ENCODE measurements at regions not wholly inside any gene's neighbourhood (a gene's known extent, or its start where the extent isn't known, plus 50 kb on each side); places are given as distances from the start of the nearest gene placed in this dataset.
"Not testable (repeated sequence)": the region's sequence is repeated elsewhere in the genome, so short reads cannot be mapped to it uniquely, and the experiment has no call there.

- Histone ChIP-seq H3K4me3 (ENCODE audit: low read length, poor library complexity, severe bottlenecking) (no peak overlapping the region), H4K20me1 (ENCODE audit: insufficient read depth, low read length, poor library complexity, severe bottlenecking) (no peaks in the 10 kb centered on the region), H3K27me3 (ENCODE audit: insufficient read depth, low read length, poor library complexity, severe bottlenecking) (no peaks in the 10 kb centered on the region), H3K4me1 (ENCODE audit: insufficient read depth, low read length, poor library complexity, severe bottlenecking) (no peaks in the 10 kb centered on the region), H3F3A (ENCODE audit: low read depth) (no peaks in the 10 kb centered on the region), H3K9me3 (ENCODE audit: insufficient read depth, low read depth, low read length) (no peaks in the 10 kb centered on the region), H3K79me2 (ENCODE audit: insufficient read depth, low read length) (no peaks in the 10 kb centered on the region), H3K9ac (ENCODE audit: low read depth, low read length, poor library complexity, severe bottlenecking) (no peak overlapping the region), H3K4me2 (ENCODE audit: low read depth, low read length, poor library complexity, severe bottlenecking) (no peak overlapping the region), H3K9me2 (replicated peaks; ENCODE audit: low read depth, low read length) (no peaks in the 10 kb centered on the region), H3K36me3 (ENCODE audit: insufficient read depth, low read length) (no peaks in the 10 kb centered on the region), H2AFZ (ENCODE audit: low read length) (no peak overlapping the region)
- TF ChIP-seq CTCF (conservative IDR thresholded peaks at IDR 0.05; ENCODE audit: low read length) (no peak), EZH2phosphoT487 (IDR thresholded peaks at IDR 0.05; ENCODE audit: borderline replicate concordance) (no peak)
Observed at GRCh38 chr4:60422439-60422838, 777.7 kb upstream of the ADGRL3 start.

GRCh38 chr4:60423573-60424184 lies 776.4 kb upstream of the ADGRL3 start:
- not testable (repeated sequence) for H3K9me3 ChIP-seq (ENCODE audit: insufficient read depth, low read depth, low read length); H2AFZ ChIP-seq (ENCODE audit: low read length); H4K20me1 ChIP-seq (ENCODE audit: insufficient read depth, low read length, poor library complexity, severe bottlenecking); H3K9ac ChIP-seq (ENCODE audit: low read depth, low read length, poor library complexity, severe bottlenecking); H3K9me2 ChIP-seq (replicated peaks; ENCODE audit: low read depth, low read length); H3K79me2 ChIP-seq (ENCODE audit: insufficient read depth, low read length); H3K36me3 ChIP-seq (ENCODE audit: insufficient read depth, low read length); H3K4me3 ChIP-seq (ENCODE audit: low read length, poor library complexity, severe bottlenecking); H3F3A ChIP-seq (ENCODE audit: low read depth); H3K4me1 ChIP-seq (ENCODE audit: insufficient read depth, low read length, poor library complexity, severe bottlenecking); H3K27me3 ChIP-seq (ENCODE audit: insufficient read depth, low read length, poor library complexity, severe bottlenecking); H3K4me2 ChIP-seq (ENCODE audit: low read depth, low read length, poor library complexity, severe bottlenecking)

GRCh38 chr4:60432911-60433310 lies 767.2 kb upstream of the ADGRL3 start:
- TF ChIP-seq CTCF (conservative IDR thresholded peaks at IDR 0.05; ENCODE audit: low read length): no peak
- TF ChIP-seq EZH2phosphoT487 (IDR thresholded peaks at IDR 0.05; ENCODE audit: borderline replicate concordance): no peak
- no peaks in the 10 kb centered on the region for H3K9me3 ChIP-seq (ENCODE audit: insufficient read depth, low read depth, low read length)
- no peaks in the 10 kb centered on the region for H3K27me3 ChIP-seq (ENCODE audit: insufficient read depth, low read length, poor library complexity, severe bottlenecking)
- H3F3A ChIP-seq (ENCODE audit: low read depth): no peaks in the 10 kb centered on the region
- H3K4me2 ChIP-seq (ENCODE audit: low read depth, low read length, poor library complexity, severe bottlenecking): no peak overlapping the region
- no peak overlapping the region for H2AFZ ChIP-seq (ENCODE audit: low read length)
- H3K9ac ChIP-seq (ENCODE audit: low read depth, low read length, poor library complexity, severe bottlenecking): no peak overlapping the region
- H3K79me2 ChIP-seq (ENCODE audit: insufficient read depth, low read length): no peaks in the 10 kb centered on the region
- H4K20me1 ChIP-seq (ENCODE audit: insufficient read depth, low read length, poor library complexity, severe bottlenecking): no peaks in the 10 kb centered on the region
- H3K4me3 ChIP-seq (ENCODE audit: low read length, poor library complexity, severe bottlenecking): no peak overlapping the region
- no peaks in the 10 kb centered on the region for H3K9me2 ChIP-seq (replicated peaks; ENCODE audit: low read depth, low read length)
- H3K4me1 ChIP-seq (ENCODE audit: insufficient read depth, low read length, poor library complexity, severe bottlenecking): no peaks in the 10 kb centered on the region
- no peaks in the 10 kb centered on the region for H3K36me3 ChIP-seq (ENCODE audit: insufficient read depth, low read length)

GRCh38 chr4:60443068-60443467 lies 757.1 kb upstream of the ADGRL3 start:
- H3K9me3 ChIP-seq (ENCODE audit: insufficient read depth, low read depth, low read length): no peaks in the 10 kb centered on the region; the same call in 1 of the 2 replicates
- no peaks in the 10 kb centered on the region for H3F3A ChIP-seq (ENCODE audit: low read depth)

More at GRCh38 chr4:60443068-60443467, 757.1 kb upstream of the ADGRL3 start:
- Histone ChIP-seq H3K27me3 (ENCODE audit: insufficient read depth, low read length, poor library complexity, severe bottlenecking) (no peaks in the 10 kb centered on the region), H3K9ac (ENCODE audit: low read depth, low read length, poor library complexity, severe bottlenecking) (no peak overlapping the region), H2AFZ (ENCODE audit: low read length) (no peak overlapping the region), H4K20me1 (ENCODE audit: insufficient read depth, low read length, poor library complexity, severe bottlenecking) (no peaks in the 10 kb centered on the region), H3K9me2 (replicated peaks; ENCODE audit: low read depth, low read length) (no peaks in the 10 kb centered on the region), H3K4me3 (ENCODE audit: low read length, poor library complexity, severe bottlenecking) (no peak overlapping the region), H3K36me3 (ENCODE audit: insufficient read depth, low read length) (no peaks in the 10 kb centered on the region), H3K4me2 (ENCODE audit: low read depth, low read length, poor library complexity, severe bottlenecking) (no peak overlapping the region), H3K4me1 (ENCODE audit: insufficient read depth, low read length, poor library complexity, severe bottlenecking) (no peaks in the 10 kb centered on the region), H3K79me2 (ENCODE audit: insufficient read depth, low read length) (no peaks in the 10 kb centered on the region)
- TF ChIP-seq CTCF (conservative IDR thresholded peaks at IDR 0.05; ENCODE audit: low read length) (no peak), EZH2phosphoT487 (IDR thresholded peaks at IDR 0.05; ENCODE audit: borderline replicate concordance) (no peak)
